ENCODE measurements at regions not wholly inside any gene's neighbourhood (a gene's known extent, or its start where the extent isn't known, plus 50 kb on each side); places are given as distances from the start of the nearest gene placed in this dataset.

GRCh38 chr5:130692770-130693169 lies 472.3 kb downstream of the HINT1 start:
- no peak overlapping the region for H3K27ac ChIP-seq
- no peak for TF ChIP-seq CTCF (conservative IDR thresholded peaks at IDR 0.05)

- no peak for TF ChIP-seq CTCF (conservative IDR thresholded peaks at IDR 0.05)
These were observed 475.2 kb downstream of the HINT1 start for GRCh38 chr5:130689831-130690230.

GRCh38 chr5:130687085-130687733 lies 477.8 kb downstream of the HINT1 start:
- no peak for TF ChIP-seq CTCF (conservative IDR thresholded peaks at IDR 0.05)
- H3K27ac ChIP-seq: no peak overlapping the region

More at GRCh38 chr5:130689831-130690230, 475.2 kb downstream of the HINT1 start:
- no peak overlapping the region for H3K27ac ChIP-seq

- H3K27ac ChIP-seq: no peak overlapping the region
- no peak for TF ChIP-seq CTCF (conservative IDR thresholded peaks at IDR 0.05)
These were observed 486.4 kb downstream of the HINT1 start for GRCh38 chr5:130678637-130679036.

- TF ChIP-seq CTCF (conservative IDR thresholded peaks at IDR 0.05): no peak
- H3K27ac ChIP-seq: no peak overlapping the region
These were observed 498.6 kb downstream of the HINT1 start for GRCh38 chr5:130666462-130666861.

- no peak overlapping the region for H3K27ac ChIP-seq
- TF ChIP-seq CTCF (conservative IDR thresholded peaks at IDR 0.05): no peak
These were observed 512.9 kb downstream of the HINT1 start for GRCh38 chr5:130652176-130652575.

GRCh38 chr5:130651440-130651839 lies 513.6 kb downstream of the HINT1 start:
- TF ChIP-seq CTCF (conservative IDR thresholded peaks at IDR 0.05): no peak
- H3K27ac ChIP-seq: no peak overlapping the region

All from VCaP (cell line).